Embryonic facial prominence (tissue), 1 donor: ENCODE measurements at regions not wholly inside any gene's neighbourhood (a gene's known extent, or its start where the extent isn't known, plus 50 kb on each side); places are given as distances from the start of the nearest gene placed in this dataset.
"Not testable (repeated sequence)": the region's sequence is repeated elsewhere in the genome, so short reads cannot be mapped to it uniquely, and the experiment has no call there.

Experiments used
- DNase-seq: peaks from one replicate; pipeline ENCODE4 v3.0.0-alpha.2; 2016; ENCODE audit errors: extremely low spot score

- no peak for DNase-seq
Observed at GRCh38 chr5:44252545-44252944, 136.7 kb downstream of the FGF10 start.

- DNase-seq = no peak
Observed at GRCh38 chr5:44246986-44247385, 142.2 kb downstream of the FGF10 start.

- no peak for DNase-seq
Observed at GRCh38 chr5:44245935-44246334, 143.3 kb downstream of the FGF10 start.

- DNase-seq = no peak
Observed at GRCh38 chr5:44242791-44243190, 146.4 kb downstream of the FGF10 start.

GRCh38 chr5:44236040-44236439 lies 153.2 kb downstream of the FGF10 start:
- no peak for DNase-seq

- DNase-seq = no peak
Observed at GRCh38 chr5:44233691-44234090, 155.5 kb downstream of the FGF10 start.

- DNase-seq = no peak
Observed at GRCh38 chr5:44225231-44226160, 163.7 kb downstream of the FGF10 start.

- DNase-seq = no peak
Observed at GRCh38 chr5:44199408-44199807, 189.8 kb downstream of the FGF10 start.

- DNase-seq = no peak
Observed at GRCh38 chr5:44189255-44189654, 200.0 kb downstream of the FGF10 start.

- no peak for DNase-seq
Observed at GRCh38 chr5:44187973-44188372, 201.2 kb downstream of the FGF10 start.

- DNase-seq = no peak
Observed at GRCh38 chr5:44183753-44184152, 205.5 kb downstream of the FGF10 start.

GRCh38 chr5:44183312-44183711 lies 205.9 kb downstream of the FGF10 start:
- DNase-seq = no peak

GRCh38 chr5:44178414-44178813 lies 210.8 kb downstream of the FGF10 start:
- no peak for DNase-seq

GRCh38 chr5:44167540-44167939 lies 221.7 kb downstream of the FGF10 start:
- DNase-seq = no peak

- no peak for DNase-seq
Observed at GRCh38 chr5:44160369-44160768, 228.9 kb downstream of the FGF10 start.

GRCh38 chr5:44150075-44150723 lies 239.0 kb downstream of the FGF10 start:
- DNase-seq = no peak

- DNase-seq = not testable (repeated sequence)
Observed at GRCh38 chr5:44117947-44118346, 271.3 kb downstream of the FGF10 start.

GRCh38 chr5:44108232-44108631 lies 281.0 kb downstream of the FGF10 start:
- not testable (repeated sequence) for DNase-seq

GRCh38 chr5:44099643-44100042 lies 289.6 kb downstream of the FGF10 start:
- no peak for DNase-seq

- DNase-seq = no peak
Observed at GRCh38 chr5:44089424-44090144, 299.6 kb downstream of the FGF10 start.

GRCh38 chr5:44085083-44085482 lies 304.1 kb downstream of the FGF10 start:
- no peak for DNase-seq

- DNase-seq = not testable (repeated sequence)
Observed at GRCh38 chr5:44074547-44074946, 314.7 kb downstream of the FGF10 start.
